A673 (cell line): ENCODE measurements at regions not wholly inside any gene's neighbourhood (a gene's known extent, or its start where the extent isn't known, plus 50 kb on each side); places are given as distances from the start of the nearest gene placed in this dataset.
"Not testable (repeated sequence)": the region's sequence is repeated elsewhere in the genome, so short reads cannot be mapped to it uniquely, and the experiment has no call there.

ENCODE experiments used
- EZH2 ChIP-seq: fragments of 200-600 bp; sonication (generic); IDR thresholded peaks from 2 replicates; pipeline ENCODE4 v1.6.1; 2017; ENCODE audit warnings: borderline replicate concordance, low read depth, mild to moderate bottlenecking, mixed read lengths, antibody characterized with exemption, low read length; ENCODE audit not compliant: poor library complexity, severe bottlenecking
- TF ChIP-seq, protein P1 (sequence below): fragments of 300-800, 200-600 bp; sonication (generic); conservative IDR thresholded peaks from 2 replicates; pipeline ENCODE4 v1.5.1; 2017; ENCODE audit warnings: low read depth, mild to moderate bottlenecking, antibody characterized with exemption, low read length, moderate library complexity, mixed read lengths

DNA sequence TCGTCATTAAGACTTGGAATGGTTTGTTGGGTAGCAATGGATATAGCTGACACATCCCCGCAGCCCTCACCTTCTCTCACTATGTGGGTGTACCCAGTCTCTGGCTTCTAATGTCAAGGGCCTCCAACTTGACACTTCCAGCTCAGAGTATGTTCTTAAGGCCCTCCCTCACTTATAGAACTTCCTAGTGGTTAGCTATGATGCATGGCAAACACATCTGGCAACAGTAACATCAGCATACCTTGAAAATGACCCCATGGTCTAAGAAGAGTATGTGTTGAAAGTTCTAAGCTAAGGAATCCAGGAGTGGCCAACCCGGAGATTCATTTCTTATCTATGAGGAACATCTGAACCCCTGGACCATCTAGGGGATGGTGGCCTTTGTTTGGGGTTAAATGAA lies 151.2 kb downstream of the GTF2IRD2B start:
- TF ChIP-seq, protein P1, sequence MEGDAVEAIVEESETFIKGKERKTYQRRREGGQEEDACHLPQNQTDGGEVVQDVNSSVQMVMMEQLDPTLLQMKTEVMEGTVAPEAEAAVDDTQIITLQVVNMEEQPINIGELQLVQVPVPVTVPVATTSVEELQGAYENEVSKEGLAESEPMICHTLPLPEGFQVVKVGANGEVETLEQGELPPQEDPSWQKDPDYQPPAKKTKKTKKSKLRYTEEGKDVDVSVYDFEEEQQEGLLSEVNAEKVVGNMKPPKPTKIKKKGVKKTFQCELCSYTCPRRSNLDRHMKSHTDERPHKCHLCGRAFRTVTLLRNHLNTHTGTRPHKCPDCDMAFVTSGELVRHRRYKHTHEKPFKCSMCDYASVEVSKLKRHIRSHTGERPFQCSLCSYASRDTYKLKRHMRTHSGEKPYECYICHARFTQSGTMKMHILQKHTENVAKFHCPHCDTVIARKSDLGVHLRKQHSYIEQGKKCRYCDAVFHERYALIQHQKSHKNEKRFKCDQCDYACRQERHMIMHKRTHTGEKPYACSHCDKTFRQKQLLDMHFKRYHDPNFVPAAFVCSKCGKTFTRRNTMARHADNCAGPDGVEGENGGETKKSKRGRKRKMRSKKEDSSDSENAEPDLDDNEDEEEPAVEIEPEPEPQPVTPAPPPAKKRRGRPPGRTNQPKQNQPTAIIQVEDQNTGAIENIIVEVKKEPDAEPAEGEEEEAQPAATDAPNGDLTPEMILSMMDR: not testable (repeated sequence)
- TF ChIP-seq EZH2: not testable (repeated sequence)
